NCI-H524 (cell line): ENCODE measurements at regions not wholly inside any gene's neighbourhood (a gene's known extent, or its start where the extent isn't known, plus 50 kb on each side); places are given as distances from the start of the nearest gene placed in this dataset.

Experiments used
- DNase-seq, 2 experiments: peaks; one replicate each; lab custom pipeline; 2025; lab: John Stamatoyannopoulos, UW

- DNase-seq: no peak
These were observed 137.3 kb upstream of the FRMD4A start for GRCh38 chr10:14468023-14468441.

GRCh38 chr10:14466257-14466656 is 135.5 kb upstream of the FRMD4A start:
- DNase-seq: no peak

- DNase-seq: no peak
These were observed 129.7 kb upstream of the FRMD4A start for GRCh38 chr10:14460447-14460846.

- DNase-seq: no peak
These were observed 128.9 kb upstream of the FRMD4A start for GRCh38 chr10:14459665-14460064.

- DNase-seq: no peak
These were observed 126.1 kb upstream of the FRMD4A start for GRCh38 chr10:14456870-14457266.

- no peak for DNase-seq
These were observed 125.6 kb upstream of the FRMD4A start for GRCh38 chr10:14456218-14456869.

- DNase-seq: no peak
These were observed 123.9 kb upstream of the FRMD4A start for GRCh38 chr10:14454629-14455028.

GRCh38 chr10:14454206-14454605 is 123.5 kb upstream of the FRMD4A start:
- no peak for DNase-seq

GRCh38 chr10:14453593-14453992 is 122.9 kb upstream of the FRMD4A start:
- no peak for DNase-seq

- DNase-seq: no peak
These were observed 120.6 kb upstream of the FRMD4A start for GRCh38 chr10:14451341-14451740.

- no peak for DNase-seq
These were observed 119.3 kb upstream of the FRMD4A start for GRCh38 chr10:14450041-14450491.

- no peak for DNase-seq
These were observed 118.6 kb upstream of the FRMD4A start for GRCh38 chr10:14449293-14449815.

GRCh38 chr10:14448197-14448990 is 117.7 kb upstream of the FRMD4A start:
- no peak for DNase-seq

GRCh38 chr10:14447094-14447839 is 116.5 kb upstream of the FRMD4A start:
- DNase-seq: no peak

GRCh38 chr10:14439451-14440259 is 108.9 kb upstream of the FRMD4A start:
- DNase-seq: no peak

GRCh38 chr10:14438576-14438975 is 107.9 kb upstream of the FRMD4A start:
- no peak for DNase-seq

- DNase-seq: no peak
These were observed 107.3 kb upstream of the FRMD4A start for GRCh38 chr10:14438057-14438456.

GRCh38 chr10:14435976-14436632 is 105.4 kb upstream of the FRMD4A start:
- no peak for DNase-seq

GRCh38 chr10:14433147-14433546 is 102.4 kb upstream of the FRMD4A start:
- DNase-seq: no peak

- DNase-seq: no peak
These were observed 101.1 kb upstream of the FRMD4A start for GRCh38 chr10:14431868-14432267.

GRCh38 chr10:14429043-14429700 is 98.4 kb upstream of the FRMD4A start:
- DNase-seq: no peak
